Neutrophil (primary cell): ENCODE measurements at regions not wholly inside any gene's neighbourhood (a gene's known extent, or its start where the extent isn't known, plus 50 kb on each side); places are given as distances from the start of the nearest gene placed in this dataset.
"Not testable (repeated sequence)": the region's sequence is repeated elsewhere in the genome, so short reads cannot be mapped to it uniquely, and the experiment has no call there.

Experiments used
- H3K27ac ChIP-seq: fragments of 200-600 bp; sonication (generic); 2 replicates; pipeline ENCODE4 v1.5.1; 2016; ENCODE audit warnings: mild to moderate bottlenecking, moderate library complexity
- H3K27me3 ChIP-seq: fragments of 200-600 bp; sonication (generic); 2 replicates; pipeline ENCODE4 v1.6.0; 2016; ENCODE audit warnings: mild to moderate bottlenecking
- H3K36me3 ChIP-seq: fragments of 200-600 bp; sonication (generic); 2 replicates; pipeline ENCODE4 v1.5.1; 2017
- H3K4me1 ChIP-seq, 2 experiments: fragments of 200-600 bp in 1 of 2; sonication (generic) in 1 of 2; 1 replicate in 1 of 2; 2 replicates in 1 of 2; pipeline versions ENCODE4 v1.5.1 to v1.6.1; 2013 to 2016; ENCODE audit warnings: low read depth in 1 of 2, low read length in 1 of 2, mild to moderate bottlenecking in 1 of 2, moderate library complexity in 1 of 2; ENCODE audit not compliant: control insufficient read depth in 1 of 2, insufficient read depth in 1 of 2
- H3K4me3 ChIP-seq, 2 experiments: fragments of 200-600 bp in 1 of 2; sonication (generic) in 1 of 2; 1 replicate in 1 of 2; 2 replicates in 1 of 2; pipeline ENCODE4 v1.5.1; 2013 to 2016; ENCODE audit warnings: low read depth in 1 of 2, low read length in 1 of 2, mild to moderate bottlenecking in 1 of 2, moderate library complexity in 1 of 2
- H3K9me3 ChIP-seq: fragments of 200-600 bp; sonication (generic); 2 replicates; pipeline ENCODE4 v1.5.1; 2016
- TF ChIP-seq, protein P1 (sequence below): fragments of 200-600 bp; sonication (generic); IDR thresholded peaks from 2 replicates; pipeline ENCODE4 v1.5.1; 2016; ENCODE audit warnings: antibody characterized with exemption

GRCh38 chr10:9560976-9561375 is 1456.7 kb upstream of the CELF2 start:
- Histone ChIP-seq H3K4me1 (no peaks in the 10 kb centered on the region), H3K9me3 (no peaks in the 10 kb centered on the region), H3K27me3 (no peaks in the 10 kb centered on the region), H3K36me3 (no peaks in the 10 kb centered on the region), H3K4me3 (no peak overlapping the region), H3K27ac (no peak overlapping the region)
- TF ChIP-seq, protein P1, sequence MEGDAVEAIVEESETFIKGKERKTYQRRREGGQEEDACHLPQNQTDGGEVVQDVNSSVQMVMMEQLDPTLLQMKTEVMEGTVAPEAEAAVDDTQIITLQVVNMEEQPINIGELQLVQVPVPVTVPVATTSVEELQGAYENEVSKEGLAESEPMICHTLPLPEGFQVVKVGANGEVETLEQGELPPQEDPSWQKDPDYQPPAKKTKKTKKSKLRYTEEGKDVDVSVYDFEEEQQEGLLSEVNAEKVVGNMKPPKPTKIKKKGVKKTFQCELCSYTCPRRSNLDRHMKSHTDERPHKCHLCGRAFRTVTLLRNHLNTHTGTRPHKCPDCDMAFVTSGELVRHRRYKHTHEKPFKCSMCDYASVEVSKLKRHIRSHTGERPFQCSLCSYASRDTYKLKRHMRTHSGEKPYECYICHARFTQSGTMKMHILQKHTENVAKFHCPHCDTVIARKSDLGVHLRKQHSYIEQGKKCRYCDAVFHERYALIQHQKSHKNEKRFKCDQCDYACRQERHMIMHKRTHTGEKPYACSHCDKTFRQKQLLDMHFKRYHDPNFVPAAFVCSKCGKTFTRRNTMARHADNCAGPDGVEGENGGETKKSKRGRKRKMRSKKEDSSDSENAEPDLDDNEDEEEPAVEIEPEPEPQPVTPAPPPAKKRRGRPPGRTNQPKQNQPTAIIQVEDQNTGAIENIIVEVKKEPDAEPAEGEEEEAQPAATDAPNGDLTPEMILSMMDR = no peak

GRCh38 chr10:9561821-9562505 is 1455.7 kb upstream of the CELF2 start:
- no peaks in the 10 kb centered on the region for H3K36me3 ChIP-seq
- H3K27ac ChIP-seq = no peak overlapping the region
- H3K4me3 ChIP-seq = no peak overlapping the region
- TF ChIP-seq, protein P1 = no peak
- H3K4me1 ChIP-seq = no peaks in the 10 kb centered on the region
- no peaks in the 10 kb centered on the region for H3K9me3 ChIP-seq
- H3K27me3 ChIP-seq = no peaks in the 10 kb centered on the region

DNA sequence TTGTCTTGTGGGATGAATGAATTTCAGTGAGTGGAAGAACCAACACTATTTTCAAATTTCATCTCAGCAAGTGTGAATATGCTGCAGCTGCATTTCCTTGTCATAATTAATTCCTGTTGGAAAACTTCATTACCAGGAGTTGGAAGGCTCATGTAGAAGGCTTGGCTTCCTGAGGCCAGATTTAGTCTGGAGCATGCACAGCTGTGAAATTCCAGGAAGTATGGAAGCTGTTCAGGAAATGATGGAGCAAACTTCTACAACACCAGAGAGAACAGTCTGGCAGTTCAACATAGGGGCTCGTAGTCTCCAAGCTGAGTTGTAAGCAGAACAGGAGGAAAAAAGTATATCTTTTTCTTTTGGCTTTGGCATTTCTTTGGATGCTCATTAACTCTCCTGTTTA is 1439.9 kb upstream of the CELF2 start:
- Histone ChIP-seq H3K4me3 (no peak overlapping the region), H3K36me3 (no peaks in the 10 kb centered on the region), H3K4me1 (no peaks in the 10 kb centered on the region), H3K9me3 (no peaks in the 10 kb centered on the region), H3K27me3 (no peaks in the 10 kb centered on the region), H3K27ac (no peak overlapping the region)
- TF ChIP-seq, protein P1 = no peak

- H3K36me3 ChIP-seq = no peaks in the 10 kb centered on the region
Measured at GRCh38 chr10:9579110-9579705, 1438.5 kb upstream of the CELF2 start.

GRCh38 chr10:9582803-9583202 is 1434.9 kb upstream of the CELF2 start:
- peaks cover 5 to 10% of the 10 kb centered on the region in 2 experiments for H3K4me1 ChIP-seq
- H3K36me3 ChIP-seq, H3K27me3 ChIP-seq, H3K27ac ChIP-seq, H3K4me3 ChIP-seq, H3K9me3 ChIP-seq: not testable (repeated sequence)

More at GRCh38 chr10:9579110-9579705, 1438.5 kb upstream of the CELF2 start:
- Histone ChIP-seq H3K27ac (no peak overlapping the region), H3K4me1 (no peaks in the 10 kb centered on the region), H3K9me3 (no peaks in the 10 kb centered on the region), H3K27me3 (no peaks in the 10 kb centered on the region), H3K4me3 (no peak overlapping the region)
- TF ChIP-seq, protein P1 = no peak

DNA sequence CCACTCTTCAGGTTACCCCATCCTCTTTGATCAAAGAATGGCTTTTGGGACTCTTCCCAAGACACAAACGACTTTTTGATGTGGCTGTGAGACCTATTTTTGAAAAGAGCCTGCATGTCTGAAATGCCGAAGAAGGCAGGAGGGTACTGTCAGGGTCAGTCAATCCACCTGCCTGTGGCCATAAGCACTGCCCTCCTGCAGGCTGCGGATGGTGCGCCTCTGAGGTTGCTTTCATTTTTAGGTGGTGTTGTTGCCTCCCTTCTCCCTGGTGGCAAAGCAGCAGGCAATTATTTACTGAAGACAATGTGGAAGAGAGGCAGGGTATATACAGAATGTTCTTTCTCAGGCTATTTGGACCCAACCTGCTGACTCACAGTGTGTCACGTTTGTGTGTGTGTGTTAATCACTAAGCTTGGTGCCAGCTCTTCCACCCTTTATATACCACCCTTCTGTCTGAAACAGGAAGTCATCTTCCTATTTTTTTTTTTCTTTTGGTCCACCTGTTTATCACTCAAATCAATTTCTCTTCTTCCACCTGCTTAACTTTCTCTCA is 1421.2 kb upstream of the CELF2 start:
- Histone ChIP-seq H3K9me3 (no peaks in the 10 kb centered on the region), H3K4me3 (no peak overlapping the region), H3K27me3 (no peaks in the 10 kb centered on the region), H3K4me1 (no peaks in the 10 kb centered on the region), H3K36me3 (no peaks in the 10 kb centered on the region), H3K27ac (no peak overlapping the region)
- TF ChIP-seq, protein P1 = no peak
